CD1c-positive myeloid dendritic cell (primary cell): ENCODE measurements at regions not wholly inside any gene's neighbourhood (a gene's known extent, or its start where the extent isn't known, plus 50 kb on each side); places are given as distances from the start of the nearest gene placed in this dataset.

Source experiments
- DNase-seq: peaks from one replicate; pipeline ENCODE4 v3.0.0-alpha.2; 2016; ENCODE audit errors: extremely low spot score

GRCh38 chr4:38516190-38516589 is 147.8 kb upstream of the KLF3 start:
- DNase-seq, result no peak

GRCh38 chr4:38519666-38520065 is 144.3 kb upstream of the KLF3 start:
- DNase-seq, result peak; percentile 57

DNA sequence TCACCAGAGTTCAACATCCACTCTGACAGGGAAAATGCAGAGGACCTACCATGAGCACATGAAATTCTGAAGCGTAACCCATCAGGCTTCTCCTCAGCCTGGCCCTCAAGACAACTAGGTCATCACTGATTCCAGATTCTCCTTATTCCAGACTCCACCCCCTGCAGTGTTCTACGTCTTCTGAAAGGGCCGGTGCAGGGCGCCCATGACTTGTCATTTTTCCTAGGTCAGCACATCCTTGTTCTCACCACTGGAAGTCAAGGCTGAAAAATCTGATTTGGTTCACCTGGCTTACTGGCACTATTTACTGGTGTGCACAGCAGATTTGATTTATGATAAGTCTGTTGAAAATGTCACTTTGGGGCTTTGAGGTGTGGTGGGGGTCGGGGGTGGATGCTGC is 140.9 kb upstream of the KLF3 start:
- DNase-seq, result peak; percentile 52

GRCh38 chr4:38523524-38524448 is 140.2 kb upstream of the KLF3 start:
- DNase-seq, result peak; percentile 95

GRCh38 chr4:38526412-38526811 is 137.6 kb upstream of the KLF3 start:
- DNase-seq, result no peak

DNA sequence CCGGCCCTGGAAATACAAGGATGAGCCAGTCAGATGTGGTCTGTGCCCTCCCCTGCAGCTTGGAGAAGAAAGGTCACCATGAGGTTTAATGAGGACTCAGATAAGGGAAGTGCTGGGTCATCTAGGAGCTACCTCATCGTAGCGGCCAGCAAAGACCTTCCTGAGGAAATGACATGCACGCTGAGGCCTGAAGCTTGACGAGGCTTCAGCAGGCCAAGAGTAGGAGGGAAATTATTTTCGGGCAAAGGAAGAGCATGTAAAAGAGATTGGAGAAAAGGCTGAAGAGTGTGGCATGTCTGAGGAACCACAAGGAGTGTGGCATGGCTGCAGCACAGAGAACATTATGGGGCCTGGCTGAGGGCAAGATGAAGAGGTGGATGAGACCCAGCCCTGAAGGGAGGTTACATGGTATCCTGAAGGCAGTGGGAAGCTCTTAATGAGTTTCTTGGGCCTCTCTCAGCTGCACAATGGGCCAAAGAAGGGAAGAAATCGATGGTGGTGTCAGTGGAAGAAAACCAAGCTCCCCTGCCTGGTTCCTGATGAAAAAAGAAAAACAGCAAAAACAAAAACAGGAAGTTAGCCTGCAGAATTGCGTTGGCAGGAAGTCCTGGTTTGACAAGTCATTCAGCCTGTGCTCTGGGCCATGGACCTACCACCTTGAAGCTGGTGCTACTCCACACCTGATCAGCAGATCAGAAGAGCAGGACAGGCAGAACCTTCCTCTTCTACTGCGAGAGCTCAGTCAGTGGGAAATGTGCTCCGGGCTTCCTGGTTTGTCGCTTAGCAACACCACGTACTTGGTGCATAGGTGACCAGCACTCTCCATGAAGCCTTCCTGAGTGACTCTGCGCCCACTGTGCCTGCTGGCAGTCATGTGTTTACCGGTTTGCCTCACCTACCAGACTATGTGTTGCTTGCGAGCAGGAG is 134.5 kb upstream of the KLF3 start:
- peak; percentile 92 for DNase-seq

- no peak for DNase-seq
Measured at GRCh38 chr4:38530486-38530885, 133.5 kb upstream of the KLF3 start.

DNA sequence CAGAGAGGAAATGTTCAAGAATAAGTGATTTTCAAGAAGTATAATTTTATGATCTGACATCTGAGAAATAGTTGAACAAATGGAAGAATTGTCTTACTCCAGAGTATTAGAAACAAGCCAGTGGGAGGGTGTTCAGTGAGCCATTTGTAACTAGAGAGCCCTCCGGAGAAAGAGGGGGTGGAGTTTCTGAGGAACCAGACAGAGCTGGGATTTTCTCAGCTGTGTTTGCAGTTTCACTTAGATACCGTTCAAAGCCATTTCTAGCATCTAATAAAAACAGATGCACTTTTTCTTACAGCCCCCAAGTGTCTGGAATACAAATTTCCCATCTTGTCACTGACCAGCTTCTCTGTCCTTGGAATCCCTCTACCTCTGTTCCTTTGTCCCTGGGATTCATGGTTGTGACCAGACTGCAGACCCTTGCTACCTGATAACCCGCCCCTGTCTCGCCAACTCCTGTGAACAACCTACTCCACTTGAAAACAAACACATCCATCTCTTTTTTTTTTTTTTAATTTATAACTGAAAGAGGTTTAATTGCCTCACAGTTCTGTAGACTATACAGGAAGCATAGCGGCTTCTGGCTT is 132.8 kb upstream of the KLF3 start:
- DNase-seq, result peak; percentile 72

- peak; percentile 42 for DNase-seq
Measured at GRCh38 chr4:38532908-38533499, 131.0 kb upstream of the KLF3 start.

GRCh38 chr4:38534344-38535045 is 129.5 kb upstream of the KLF3 start:
- peak; percentile 59 for DNase-seq

- peak; percentile 13 for DNase-seq
Measured at GRCh38 chr4:38535071-38535470, 128.9 kb upstream of the KLF3 start.

DNA sequence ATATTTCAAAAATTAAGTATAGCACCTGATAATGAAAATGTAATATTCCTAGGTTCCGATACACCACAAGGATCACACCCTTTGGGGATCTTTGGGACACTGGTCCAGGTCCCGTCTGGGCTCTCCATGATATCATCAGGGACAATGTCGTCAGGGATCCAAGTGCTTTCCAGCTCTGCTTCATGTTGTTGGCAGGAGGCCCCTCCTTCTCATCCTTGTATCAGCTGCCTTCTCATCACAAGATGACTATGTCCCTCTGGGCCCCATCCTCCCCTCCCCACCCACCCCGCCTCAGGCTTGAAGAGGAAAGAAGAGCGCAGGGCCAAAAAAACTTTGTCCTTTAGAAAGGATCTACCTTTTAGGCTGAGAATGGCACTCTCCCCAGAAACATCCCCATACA is 128.3 kb upstream of the KLF3 start:
- DNase-seq, result no peak

DNA sequence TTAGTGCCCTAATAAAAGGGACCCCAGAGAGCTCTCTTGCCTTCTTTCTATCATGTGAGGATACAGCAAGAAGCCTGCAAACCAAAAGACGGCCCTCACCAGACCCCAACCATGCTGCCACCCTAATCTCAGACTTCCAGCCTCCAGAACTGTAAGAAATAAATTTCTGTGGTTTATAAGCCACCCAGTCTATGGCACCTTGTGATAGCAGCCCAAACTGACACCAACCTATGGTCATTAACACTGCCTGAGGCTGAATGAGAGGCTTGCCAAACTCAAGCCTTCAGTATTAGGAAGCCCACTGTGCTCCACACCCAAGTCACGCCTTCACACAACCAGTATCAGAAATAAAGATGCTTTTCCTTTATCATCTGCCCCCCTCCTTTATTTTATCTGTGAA is 127.3 kb upstream of the KLF3 start:
- DNase-seq, result no peak

DNA sequence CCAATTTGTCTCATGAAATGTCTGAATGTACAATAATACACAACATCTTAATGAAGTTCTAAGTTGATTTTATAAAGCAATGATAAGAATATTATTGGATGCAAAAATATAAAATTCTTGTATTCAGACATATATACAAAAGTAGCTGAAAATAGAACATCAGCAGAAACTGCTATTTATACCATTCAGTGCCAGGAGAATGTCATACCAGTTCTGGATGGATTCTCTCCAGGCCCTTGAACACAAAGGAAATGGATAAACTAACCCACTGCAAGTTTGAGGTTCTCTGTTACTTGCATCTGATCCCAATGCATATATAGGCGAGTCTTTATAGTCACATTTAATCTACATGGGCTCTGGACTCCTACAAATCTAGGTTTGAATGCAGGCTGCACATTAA is 126.3 kb upstream of the KLF3 start:
- DNase-seq, result no peak

GRCh38 chr4:38538517-38538916 is 125.5 kb upstream of the KLF3 start:
- no peak for DNase-seq

DNA sequence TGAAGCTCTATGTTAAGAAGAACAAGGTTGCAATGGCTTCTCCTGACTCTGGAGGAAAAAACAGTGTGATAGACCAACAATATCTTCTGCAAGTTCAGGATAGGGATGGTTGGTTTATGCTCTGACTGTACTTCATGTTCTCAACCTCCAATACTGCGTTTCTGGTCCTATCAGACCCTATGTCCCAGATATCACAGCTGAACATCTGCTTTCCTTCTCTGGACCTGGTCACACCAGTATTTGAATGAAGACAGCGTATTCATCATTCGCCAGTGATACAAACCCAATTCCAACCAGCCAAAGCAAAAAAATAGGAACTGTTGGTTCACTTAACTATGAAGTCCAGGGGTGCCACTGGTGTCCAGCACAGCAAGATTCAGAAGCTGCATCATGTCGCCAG is 124.5 kb upstream of the KLF3 start:
- no peak for DNase-seq

DNA sequence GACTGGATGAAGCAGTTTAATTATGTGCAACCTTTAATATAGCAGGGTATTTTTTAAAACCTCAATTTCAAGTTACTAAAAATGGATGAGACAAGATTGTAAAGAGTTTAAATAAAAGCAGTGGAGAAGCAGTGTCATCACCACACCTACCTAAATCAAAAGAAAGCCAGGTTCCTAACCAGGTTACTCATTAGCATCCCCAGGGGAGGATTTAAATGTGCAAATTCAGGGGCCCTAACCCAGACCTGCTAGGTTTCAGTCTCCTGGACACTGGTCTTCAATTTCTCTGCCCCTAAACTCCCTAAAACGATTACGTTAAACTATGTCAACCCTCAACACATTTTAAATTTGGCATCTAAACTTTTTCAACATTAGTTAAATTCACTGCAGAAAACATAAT is 116.9 kb upstream of the KLF3 start:
- DNase-seq, result no peak

DNA sequence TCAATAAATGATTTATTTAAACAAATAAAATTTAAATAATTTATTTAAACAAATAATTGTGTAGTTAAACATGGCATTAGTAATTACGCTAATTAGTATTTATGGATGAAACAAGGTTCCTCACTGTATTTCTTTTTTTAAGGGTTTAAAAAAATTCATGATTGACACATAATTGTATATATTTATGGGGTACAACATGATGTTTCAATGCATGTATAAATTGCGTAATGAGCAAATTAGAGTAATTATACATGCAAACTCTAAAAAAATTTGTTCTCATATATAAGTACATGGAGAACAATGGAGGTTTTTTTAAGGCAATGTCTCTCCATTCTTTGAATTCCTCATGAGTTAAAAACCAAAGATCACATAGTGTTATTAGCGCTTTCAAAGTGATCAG is 115.7 kb upstream of the KLF3 start:
- no peak for DNase-seq

- DNase-seq, result no peak
Measured at GRCh38 chr4:38559374-38559773, 104.6 kb upstream of the KLF3 start.

GRCh38 chr4:38560340-38560739 is 103.7 kb upstream of the KLF3 start:
- no peak for DNase-seq
